Adrenal gland (tissue), 9 donors: ENCODE measurements at regions not wholly inside any gene's neighbourhood (a gene's known extent, or its start where the extent isn't known, plus 50 kb on each side); places are given as distances from the start of the nearest gene placed in this dataset.
"Not testable (repeated sequence)": the region's sequence is repeated elsewhere in the genome, so short reads cannot be mapped to it uniquely, and the experiment has no call there.

Experiments used
- DNase-seq, 7 donors: peaks; one replicate each; pipeline ENCODE4 v3.0.0-alpha.2; 2019 to 2020
- H3K27ac ChIP-seq, 5 donors: fragments of 200-600 bp; sonication (generic) in 4 of 5; 1 replicate in 3 of 5; 2 replicates in 2 of 5; pipeline versions ENCODE4 v1.5.1 to v1.8.0; 2016 to 2020; ENCODE audit warnings: mild to moderate bottlenecking in 1 of 5
- H3K27me3 ChIP-seq: fragments of 200-600 bp; 2 replicates; pipeline ENCODE4 v1.8.0; 2021
- H3K36me3 ChIP-seq, 2 donors: fragments of 200-600 bp; replicated peaks in 1 of 2; 1 replicate in 1 of 2; 2 replicates in 1 of 2; pipeline versions ENCODE4 v1.5.1 to v1.8.0; 2018 to 2022
- H3K4me1 ChIP-seq, 2 donors: fragments of 200-600 bp; replicated peaks in 1 of 2; 1 replicate in 1 of 2; 2 replicates in 1 of 2; pipeline versions ENCODE4 v1.5.1 to v1.8.0; 2018 to 2021
- H3K4me3 ChIP-seq, 4 donors: fragments of 200-600 bp; sonication (generic) in 3 of 4; one replicate each; pipeline ENCODE4 v1.5.1; 2016 to 2018
- H3K9me3 ChIP-seq, 3 donors: fragments of 200-600 bp; sonication (generic) in 1 of 3; replicated peaks in 1 of 3; 1 replicate in 2 of 3; 2 replicates in 1 of 3; pipeline versions ENCODE4 v1.5.1 to v1.8.0; 2016 to 2021
- CTCF ChIP-seq, 6 experiments: fragments of 450-650 bp in 4 of 6; fragments of 200-600 bp in 2 of 6; sonication (generic) in 1 of 6; IDR thresholded peaks; 1 replicate in 5 of 6; 2 replicates in 1 of 6; pipeline versions ENCODE4 v1.5.1 to v1.8.0; 2016 to 2021; ENCODE audit warnings: antibody characterized with exemption in 6 of 6, mild to moderate bottlenecking in 2 of 6, moderate library complexity in 1 of 6
- POLR2A ChIP-seq, 2 donors: fragments of 450-650 bp; IDR thresholded peaks; one replicate each; pipeline ENCODE4 v1.6.1; 2017; ENCODE audit warnings: antibody characterized with exemption in 2 of 2, mild to moderate bottlenecking in 2 of 2, moderate library complexity in 1 of 2
- WGBS, 4 donors: extraction: QIAGEN DNeasy Blood & Tissue Kit in 2 of 4; methylation state at CpG; one replicate each; pipeline versions ENCODE4 v1.1.5 to v1.1.7; 2013 to 2017; 5-methylcytosine and 5-hydroxymethylcytosine counted together
- intact Hi-C, 2 donors: fragments of 100-400 bp; cut with DNase I; formaldehyde crosslinking; loops; one replicate each; pipeline versions ENCODE4 v1.14.1 to v1.15.0; 2022 to 2023
- donor health status: healthy with polysubstance abuse.
- donor health status: Bipolar disorder and iron deficiency.
- donor health status: DM: yes; HTN: yes; CAD: no.
- donor health status: DM: no; HTN: no; CAD: no.
- donor health status: DM: no; HTN: no; CAD: no.

GRCh38 chr5:67790390-67790789 is 425.2 kb upstream of the PIK3R1 start:
- WGBS, 4 donors = 80 to 89% (median 82%) methylated on average over 4 of the region's 4 CpGs
- intact Hi-C loops = loop anchor here in 1 of 2 donors (5.0 kb wide), 1 partner anchor 93 kb away; no protein-coding TSS in a partner anchor
- Histone ChIP-seq H3K36me3 (no peaks in the 10 kb centered on the region), H3K4me1 (peaks cover 0 to 7% of the 10 kb centered on the region in 2 donors), H3K27me3 (no peaks in the 10 kb centered on the region), H3K27ac (no peak overlapping the region), H3K4me3 (no peak overlapping the region), H3K9me3 (no peaks in the 10 kb centered on the region)
- no peak for DNase-seq
- TF ChIP-seq POLR2A (IDR thresholded peaks at IDR 0.05) = no peak
- no peak for TF ChIP-seq CTCF (IDR thresholded peaks at IDR 0.05)

DNA sequence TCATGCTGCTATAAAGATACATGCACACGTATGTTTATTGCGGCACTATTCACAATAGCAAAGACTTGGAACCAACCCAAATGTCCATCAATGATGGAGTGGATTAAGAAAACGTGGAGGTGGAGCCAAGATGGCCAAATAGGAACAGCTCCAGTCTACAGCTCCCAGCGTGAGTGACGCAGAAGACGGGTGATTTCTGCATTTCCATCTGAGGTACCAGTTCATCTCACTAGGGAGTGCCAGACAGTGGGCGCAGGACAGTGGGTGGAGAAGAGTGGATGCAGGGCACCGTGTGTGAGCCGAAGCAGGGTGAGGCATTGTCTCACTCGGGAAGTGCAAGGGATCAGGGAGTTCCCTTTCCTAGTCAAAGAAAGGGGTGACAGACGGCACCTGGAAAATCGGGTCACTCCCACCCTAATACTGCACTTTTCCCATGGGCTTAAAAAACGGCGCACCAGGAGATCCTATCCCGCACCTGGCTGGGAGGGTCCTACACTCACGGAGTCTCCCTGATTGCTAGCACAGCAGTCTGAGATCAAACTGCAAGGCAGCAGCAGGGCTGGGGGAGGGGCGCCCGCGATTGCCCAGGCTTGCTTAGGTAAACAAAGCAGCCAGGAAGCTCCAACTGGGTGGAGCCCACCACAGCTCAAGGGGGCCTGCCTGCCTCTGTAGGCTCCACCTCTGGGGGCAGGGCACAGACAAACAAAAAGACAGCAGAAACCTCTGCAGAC is 435.5 kb upstream of the PIK3R1 start:
- intact Hi-C loops, H3K36me3 ChIP-seq, H3K4me3 ChIP-seq, DNase-seq, H3K4me1 ChIP-seq, H3K27ac ChIP-seq, H3K9me3 ChIP-seq, H3K27me3 ChIP-seq: not testable (repeated sequence)
- WGBS, 4 donors = 77 to 88% (median 78%) methylated on average over 14 to 19 of the region's 19 CpGs

DNA sequence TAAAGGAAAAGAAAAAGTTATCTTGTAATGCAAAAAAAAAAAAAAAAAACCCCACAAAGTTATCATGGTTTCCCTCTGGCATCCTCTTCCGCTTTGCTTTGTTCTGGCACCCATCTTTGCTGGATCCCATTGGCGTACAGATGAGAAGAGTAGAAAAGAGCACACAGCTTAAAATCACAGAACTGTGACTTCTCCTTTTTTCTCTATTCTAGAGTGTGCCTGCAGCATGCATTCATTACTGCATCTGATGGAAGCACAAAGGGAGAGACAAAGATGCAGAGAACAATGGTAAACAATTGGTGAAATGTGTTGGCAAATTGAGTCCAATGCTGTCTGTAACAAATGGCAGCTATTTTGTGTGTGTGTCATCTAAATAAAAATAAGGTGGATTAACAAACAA is 440.8 kb upstream of the PIK3R1 start:
- DNase-seq = no peak
- no peaks in the 10 kb centered on the region for H3K4me1 ChIP-seq
- H3K9me3 ChIP-seq = no peaks in the 10 kb centered on the region
- 78 to 93% (median 87%) methylated on average over 2 of the region's 2 CpGs for WGBS, 4 donors
- no peak overlapping the region for H3K27ac ChIP-seq
- intact Hi-C loops = no loop called here
- H3K27me3 ChIP-seq = no peaks in the 10 kb centered on the region
- no peak for TF ChIP-seq POLR2A (IDR thresholded peaks at IDR 0.05)
- TF ChIP-seq CTCF (IDR thresholded peaks at IDR 0.05) = no peak
- H3K36me3 ChIP-seq = no peaks in the 10 kb centered on the region
- no peak overlapping the region for H3K4me3 ChIP-seq

- Histone ChIP-seq H3K27me3 (no peaks in the 10 kb centered on the region), H3K4me3 (no peak overlapping the region), H3K4me1 (no peaks in the 10 kb centered on the region), H3K27ac (no peak overlapping the region), H3K9me3 (no peaks in the 10 kb centered on the region), H3K36me3 (no peaks in the 10 kb centered on the region)
- no peak for DNase-seq
- no peak for TF ChIP-seq CTCF (IDR thresholded peaks at IDR 0.05)
- TF ChIP-seq POLR2A (IDR thresholded peaks at IDR 0.05) = no peak
- 66 to 79% (median 66%) methylated on average over 2 of the region's 2 CpGs for WGBS, 4 donors
- intact Hi-C loops = no loop called here
Observed at GRCh38 chr5:67774267-67774552, 441.3 kb upstream of the PIK3R1 start.
